Endothelial cell of umbilical vein (primary cell): ENCODE measurements at regions not wholly inside any gene's neighbourhood (a gene's known extent, or its start where the extent isn't known, plus 50 kb on each side); places are given as distances from the start of the nearest gene placed in this dataset.

Experiments
- CTCF ChIP-seq, 2 donors: IDR thresholded peaks; 1 replicate in 1 of 2; 2 replicates in 1 of 2; pipeline ENCODE4 v1.5.1; 2011; ENCODE audit warnings: low read length in 2 of 2, mild to moderate bottlenecking in 2 of 2, moderate library complexity in 2 of 2, control low read depth in 1 of 2, inconsistent platforms in 1 of 2, low read depth in 1 of 2; ENCODE audit not compliant: insufficient read depth in 1 of 2; ENCODE audit errors: extremely low read depth in 1 of 2
- EZH2 ChIP-seq: IDR thresholded peaks from 2 replicates; pipeline ENCODE4 v1.6.1; 2012; ENCODE audit warnings: borderline replicate concordance, low read depth, mild to moderate bottlenecking, moderate library complexity, low read length, inconsistent platforms; ENCODE audit not compliant: severe bottlenecking
- POLR2A ChIP-seq: IDR thresholded peaks from 2 replicates; pipeline ENCODE4 v1.6.1; 2012; ENCODE audit warnings: low read depth, mild to moderate bottlenecking, control low read depth, low read length
- POLR2AphosphoS5 ChIP-seq: IDR thresholded peaks from 2 replicates; pipeline ENCODE4 v1.6.1; 2012; ENCODE audit warnings: low read depth, mild to moderate bottlenecking, control low read depth, low read length, moderate library complexity; ENCODE audit not compliant: insufficient read depth

GRCh38 chr13:99766641-99767045 lies 204.9 kb downstream of the ZIC5 start:
- TF ChIP-seq POLR2A (no peak), CTCF (IDR thresholded peaks at IDR 0.05; ENCODE audit: extremely low read depth in 1 of 2, insufficient read depth in 1 of 2, low read depth in 1 of 2, low read length in 2 of 2) (no peak), POLR2AphosphoS5 (no peak), EZH2 (no peak)
